ENCODE measurements at regions not wholly inside any gene's neighbourhood (a gene's known extent, or its start where the extent isn't known, plus 50 kb on each side); places are given as distances from the start of the nearest gene placed in this dataset.

GRCh38 chr10:10831085-10831484 is 186.6 kb upstream of the CELF2 start:
- Histone ChIP-seq H3K9me3 (ENCODE audit: control insufficient read depth in 5 of 5, low read length in 5 of 5) (peaks cover 0 to 2% (median 0%) of the 10 kb centered on the region in 5 donors), H3K9ac (ENCODE audit: low read length in 5 of 5) (peak overlapping the region in 2 of 5 donors; percentile 18 to 26), H3K27me3 (ENCODE audit: control insufficient read depth in 5 of 5, insufficient read depth in 4 of 5, low read length in 5 of 5) (no peaks in the 10 kb centered on the region), H3K4me3 (ENCODE audit: low read depth in 1 of 5, low read length in 5 of 5) (peak overlapping the region in 1 of 5 donors; percentile 19), H3K27ac (ENCODE audit: low read depth, low read length) (peak overlapping the region; percentile 89), H3K4me1 (ENCODE audit: control insufficient read depth in 5 of 5, insufficient read depth in 5 of 5, low read length in 5 of 5) (peaks cover 3 to 17% (median 9%) of the 10 kb centered on the region in 5 donors), H3K36me3 (ENCODE audit: control insufficient read depth in 5 of 5, insufficient read depth in 5 of 5, low read length in 5 of 5) (no peaks in the 10 kb centered on the region)

GRCh38 chr10:10833955-10834354 is 183.7 kb upstream of the CELF2 start:
- no peak overlapping the region for H3K9ac ChIP-seq (ENCODE audit: low read length in 5 of 5)
- peaks cover 3 to 17% (median 9%) of the 10 kb centered on the region in 5 donors for H3K4me1 ChIP-seq (ENCODE audit: control insufficient read depth in 5 of 5, insufficient read depth in 5 of 5, low read length in 5 of 5)
- no peak overlapping the region for H3K4me3 ChIP-seq (ENCODE audit: low read depth in 1 of 5, low read length in 5 of 5)
- peaks cover 0 to 9% (median 2%) of the 10 kb centered on the region in 5 donors for H3K9me3 ChIP-seq (ENCODE audit: control insufficient read depth in 5 of 5, low read length in 5 of 5)
- H3K36me3 ChIP-seq (ENCODE audit: control insufficient read depth in 5 of 5, insufficient read depth in 5 of 5, low read length in 5 of 5) = peaks cover 0 to 4% (median 0%) of the 10 kb centered on the region in 5 donors
- no peaks in the 10 kb centered on the region for H3K27me3 ChIP-seq (ENCODE audit: control insufficient read depth in 5 of 5, insufficient read depth in 4 of 5, low read length in 5 of 5)
- H3K27ac ChIP-seq (ENCODE audit: low read depth, low read length) = no peak overlapping the region

- peaks cover 0 to 11% (median 8%) of the 10 kb centered on the region in 5 donors for H3K9me3 ChIP-seq (ENCODE audit: control insufficient read depth in 5 of 5, low read length in 5 of 5)
- no peak overlapping the region for H3K4me3 ChIP-seq (ENCODE audit: low read depth in 1 of 5, low read length in 5 of 5)
- peak overlapping the region; percentile 21 for H3K27ac ChIP-seq (ENCODE audit: low read depth, low read length)
- no peaks in the 10 kb centered on the region for H3K36me3 ChIP-seq (ENCODE audit: control insufficient read depth in 5 of 5, insufficient read depth in 5 of 5, low read length in 5 of 5)
- no peaks in the 10 kb centered on the region for H3K27me3 ChIP-seq (ENCODE audit: control insufficient read depth in 5 of 5, insufficient read depth in 4 of 5, low read length in 5 of 5)
- no peak overlapping the region for H3K9ac ChIP-seq (ENCODE audit: low read length in 5 of 5)
- H3K4me1 ChIP-seq (ENCODE audit: control insufficient read depth in 5 of 5, insufficient read depth in 5 of 5, low read length in 5 of 5) = peaks cover 0 to 22% (median 0%) of the 10 kb centered on the region in 5 donors
Measured at GRCh38 chr10:10844251-10844650, 173.4 kb upstream of the CELF2 start.

GRCh38 chr10:10845185-10845584 is 172.5 kb upstream of the CELF2 start:
- Histone ChIP-seq H3K36me3 (ENCODE audit: control insufficient read depth in 5 of 5, insufficient read depth in 5 of 5, low read length in 5 of 5) (no peaks in the 10 kb centered on the region), H3K27ac (ENCODE audit: low read depth, low read length) (no peak overlapping the region), H3K4me1 (ENCODE audit: control insufficient read depth in 5 of 5, insufficient read depth in 5 of 5, low read length in 5 of 5) (peaks cover 0 to 22% (median 0%) of the 10 kb centered on the region in 5 donors), H3K4me3 (ENCODE audit: low read depth in 1 of 5, low read length in 5 of 5) (peak overlapping the region in 1 of 5 donors; percentile 7), H3K9ac (ENCODE audit: low read length in 5 of 5) (no peak overlapping the region), H3K27me3 (ENCODE audit: control insufficient read depth in 5 of 5, insufficient read depth in 4 of 5, low read length in 5 of 5) (no peaks in the 10 kb centered on the region), H3K9me3 (ENCODE audit: control insufficient read depth in 5 of 5, low read length in 5 of 5) (peaks cover 0 to 1% (median 0%) of the 10 kb centered on the region in 5 donors)

GRCh38 chr10:10845826-10846503 is 171.7 kb upstream of the CELF2 start:
- H3K4me1 ChIP-seq (ENCODE audit: control insufficient read depth in 5 of 5, insufficient read depth in 5 of 5, low read length in 5 of 5) = peaks cover 0 to 26% (median 5%) of the 10 kb centered on the region in 5 donors
- no peak overlapping the region for H3K9ac ChIP-seq (ENCODE audit: low read length in 5 of 5)
- H3K9me3 ChIP-seq (ENCODE audit: control insufficient read depth in 5 of 5, low read length in 5 of 5) = no peaks in the 10 kb centered on the region
- no peak overlapping the region for H3K27ac ChIP-seq (ENCODE audit: low read depth, low read length)
- no peaks in the 10 kb centered on the region for H3K27me3 ChIP-seq (ENCODE audit: control insufficient read depth in 5 of 5, insufficient read depth in 4 of 5, low read length in 5 of 5)
- H3K36me3 ChIP-seq (ENCODE audit: control insufficient read depth in 5 of 5, insufficient read depth in 5 of 5, low read length in 5 of 5) = no peaks in the 10 kb centered on the region
- H3K4me3 ChIP-seq (ENCODE audit: low read depth in 1 of 5, low read length in 5 of 5) = peak overlapping the region in 1 of 5 donors; percentile 18

- no peaks in the 10 kb centered on the region for H3K36me3 ChIP-seq (ENCODE audit: control insufficient read depth in 5 of 5, insufficient read depth in 5 of 5, low read length in 5 of 5)
- H3K9me3 ChIP-seq (ENCODE audit: control insufficient read depth in 5 of 5, low read length in 5 of 5) = no peaks in the 10 kb centered on the region
- no peak overlapping the region for H3K4me3 ChIP-seq (ENCODE audit: low read depth in 1 of 5, low read length in 5 of 5)
- H3K9ac ChIP-seq (ENCODE audit: low read length in 5 of 5) = no peak overlapping the region
- no peak overlapping the region for H3K27ac ChIP-seq (ENCODE audit: low read depth, low read length)
- peaks cover 0 to 30% (median 6%) of the 10 kb centered on the region in 5 donors for H3K4me1 ChIP-seq (ENCODE audit: control insufficient read depth in 5 of 5, insufficient read depth in 5 of 5, low read length in 5 of 5)
- no peaks in the 10 kb centered on the region for H3K27me3 ChIP-seq (ENCODE audit: control insufficient read depth in 5 of 5, insufficient read depth in 4 of 5, low read length in 5 of 5)
Measured at GRCh38 chr10:10846504-10846900, 171.2 kb upstream of the CELF2 start.

- no peak overlapping the region for H3K27ac ChIP-seq (ENCODE audit: low read depth, low read length)
- H3K9ac ChIP-seq (ENCODE audit: low read length in 5 of 5) = no peak overlapping the region
- H3K27me3 ChIP-seq (ENCODE audit: control insufficient read depth in 5 of 5, insufficient read depth in 4 of 5, low read length in 5 of 5) = no peaks in the 10 kb centered on the region
- H3K4me3 ChIP-seq (ENCODE audit: low read depth in 1 of 5, low read length in 5 of 5) = no peak overlapping the region
- no peaks in the 10 kb centered on the region for H3K36me3 ChIP-seq (ENCODE audit: control insufficient read depth in 5 of 5, insufficient read depth in 5 of 5, low read length in 5 of 5)
- peaks cover 0 to 38% (median 9%) of the 10 kb centered on the region in 5 donors for H3K4me1 ChIP-seq (ENCODE audit: control insufficient read depth in 5 of 5, insufficient read depth in 5 of 5, low read length in 5 of 5)
- H3K9me3 ChIP-seq (ENCODE audit: control insufficient read depth in 5 of 5, low read length in 5 of 5) = no peaks in the 10 kb centered on the region
Measured at GRCh38 chr10:10847387-10847786, 170.3 kb upstream of the CELF2 start.

- H3K4me3 ChIP-seq (ENCODE audit: low read depth in 1 of 5, low read length in 5 of 5) = no peak overlapping the region
- H3K36me3 ChIP-seq (ENCODE audit: control insufficient read depth in 5 of 5, insufficient read depth in 5 of 5, low read length in 5 of 5) = no peaks in the 10 kb centered on the region
- H3K4me1 ChIP-seq (ENCODE audit: control insufficient read depth in 5 of 5, insufficient read depth in 5 of 5, low read length in 5 of 5) = peaks cover 0 to 42% (median 9%) of the 10 kb centered on the region in 5 donors
- H3K9ac ChIP-seq (ENCODE audit: low read length in 5 of 5) = no peak overlapping the region
- H3K27ac ChIP-seq (ENCODE audit: low read depth, low read length) = no peak overlapping the region
- H3K27me3 ChIP-seq (ENCODE audit: control insufficient read depth in 5 of 5, insufficient read depth in 4 of 5, low read length in 5 of 5) = no peaks in the 10 kb centered on the region
- H3K9me3 ChIP-seq (ENCODE audit: control insufficient read depth in 5 of 5, low read length in 5 of 5) = no peaks in the 10 kb centered on the region
Measured at GRCh38 chr10:10848488-10849111, 169.1 kb upstream of the CELF2 start.

- Histone ChIP-seq H3K36me3 (ENCODE audit: control insufficient read depth in 5 of 5, insufficient read depth in 5 of 5, low read length in 5 of 5) (no peaks in the 10 kb centered on the region), H3K9me3 (ENCODE audit: control insufficient read depth in 5 of 5, low read length in 5 of 5) (no peaks in the 10 kb centered on the region), H3K27me3 (ENCODE audit: control insufficient read depth in 5 of 5, insufficient read depth in 4 of 5, low read length in 5 of 5) (no peaks in the 10 kb centered on the region), H3K4me3 (ENCODE audit: low read depth in 1 of 5, low read length in 5 of 5) (no peak overlapping the region), H3K4me1 (ENCODE audit: control insufficient read depth in 5 of 5, insufficient read depth in 5 of 5, low read length in 5 of 5) (peaks cover 0 to 36% (median 9%) of the 10 kb centered on the region in 5 donors), H3K27ac (ENCODE audit: low read depth, low read length) (no peak overlapping the region), H3K9ac (ENCODE audit: low read length in 5 of 5) (no peak overlapping the region)
Measured at GRCh38 chr10:10849306-10849705, 168.4 kb upstream of the CELF2 start.

- Histone ChIP-seq H3K9me3 (ENCODE audit: control insufficient read depth in 5 of 5, low read length in 5 of 5) (no peaks in the 10 kb centered on the region), H3K27me3 (ENCODE audit: control insufficient read depth in 5 of 5, insufficient read depth in 4 of 5, low read length in 5 of 5) (no peaks in the 10 kb centered on the region), H3K27ac (ENCODE audit: low read depth, low read length) (peak overlapping the region; percentile 57), H3K9ac (ENCODE audit: low read length in 5 of 5) (no peak overlapping the region), H3K36me3 (ENCODE audit: control insufficient read depth in 5 of 5, insufficient read depth in 5 of 5, low read length in 5 of 5) (no peaks in the 10 kb centered on the region), H3K4me1 (ENCODE audit: control insufficient read depth in 5 of 5, insufficient read depth in 5 of 5, low read length in 5 of 5) (peaks cover 0 to 30% (median 9%) of the 10 kb centered on the region in 5 donors), H3K4me3 (ENCODE audit: low read depth in 1 of 5, low read length in 5 of 5) (no peak overlapping the region)
Measured at GRCh38 chr10:10850214-10850613, 167.5 kb upstream of the CELF2 start.
